Glomerular endothelial cell (primary cell): ENCODE measurements at regions not wholly inside any gene's neighbourhood (a gene's known extent, or its start where the extent isn't known, plus 50 kb on each side); places are given as distances from the start of the nearest gene placed in this dataset.
A peak's percentile ranks its signal among the peaks of the same experiment; 100 is the strongest.
"Not testable (repeated sequence)": the region's sequence is repeated elsewhere in the genome, so short reads cannot be mapped to it uniquely, and the experiment has no call there.

ENCODE experiments used
- DNase-seq: peaks from one replicate; pipeline ENCODE4 v3.0.0-alpha.2; 2011; ENCODE audit warnings: low read depth, low spot score; ENCODE audit errors: extremely low read depth

GRCh38 chr3:115204475-115204874 lies 57.4 kb upstream of the ZBTB20 start:
- no peak for DNase-seq

- DNase-seq, result no peak
Measured at GRCh38 chr3:115208066-115208750, 61.1 kb upstream of the ZBTB20 start.

GRCh38 chr3:115211810-115212492 lies 64.9 kb upstream of the ZBTB20 start:
- no peak for DNase-seq

- DNase-seq, result no peak
Measured at GRCh38 chr3:115212615-115213014, 65.5 kb upstream of the ZBTB20 start.

GRCh38 chr3:115213052-115213451 lies 66.0 kb upstream of the ZBTB20 start:
- not testable (repeated sequence) for DNase-seq

GRCh38 chr3:115217292-115217677 lies 70.2 kb upstream of the ZBTB20 start:
- DNase-seq, result no peak

GRCh38 chr3:115217678-115218451 lies 70.8 kb upstream of the ZBTB20 start:
- peak; percentile 56 for DNase-seq

GRCh38 chr3:115218859-115219258 lies 71.8 kb upstream of the ZBTB20 start:
- DNase-seq, result no peak

GRCh38 chr3:115224687-115225086 lies 77.6 kb upstream of the ZBTB20 start:
- no peak for DNase-seq

GRCh38 chr3:115226844-115227445 lies 79.9 kb upstream of the ZBTB20 start:
- DNase-seq, result no peak

GRCh38 chr3:115227461-115227860 lies 80.4 kb upstream of the ZBTB20 start:
- no peak for DNase-seq

- no peak for DNase-seq
Measured at GRCh38 chr3:115228266-115228665, 81.2 kb upstream of the ZBTB20 start.

- DNase-seq, result no peak
Measured at GRCh38 chr3:115232167-115232566, 85.1 kb upstream of the ZBTB20 start.

- no peak for DNase-seq
Measured at GRCh38 chr3:115233021-115233420, 85.9 kb upstream of the ZBTB20 start.

GRCh38 chr3:115236496-115236895 lies 89.4 kb upstream of the ZBTB20 start:
- no peak for DNase-seq

GRCh38 chr3:115239717-115240116 lies 92.6 kb upstream of the ZBTB20 start:
- peak; percentile 97 for DNase-seq

- no peak for DNase-seq
Measured at GRCh38 chr3:115244350-115244749, 97.3 kb upstream of the ZBTB20 start.

- peak; percentile 76 for DNase-seq
Measured at GRCh38 chr3:115245438-115245837, 98.3 kb upstream of the ZBTB20 start.

GRCh38 chr3:115245899-115246298 lies 98.8 kb upstream of the ZBTB20 start:
- DNase-seq, result no peak

- no peak for DNase-seq
Measured at GRCh38 chr3:115246461-115247020, 99.5 kb upstream of the ZBTB20 start.

GRCh38 chr3:115248274-115248673 lies 101.2 kb upstream of the ZBTB20 start:
- no peak for DNase-seq
